ENCODE measurements at regions not wholly inside any gene's neighbourhood (a gene's known extent, or its start where the extent isn't known, plus 50 kb on each side); places are given as distances from the start of the nearest gene placed in this dataset.

DNA sequence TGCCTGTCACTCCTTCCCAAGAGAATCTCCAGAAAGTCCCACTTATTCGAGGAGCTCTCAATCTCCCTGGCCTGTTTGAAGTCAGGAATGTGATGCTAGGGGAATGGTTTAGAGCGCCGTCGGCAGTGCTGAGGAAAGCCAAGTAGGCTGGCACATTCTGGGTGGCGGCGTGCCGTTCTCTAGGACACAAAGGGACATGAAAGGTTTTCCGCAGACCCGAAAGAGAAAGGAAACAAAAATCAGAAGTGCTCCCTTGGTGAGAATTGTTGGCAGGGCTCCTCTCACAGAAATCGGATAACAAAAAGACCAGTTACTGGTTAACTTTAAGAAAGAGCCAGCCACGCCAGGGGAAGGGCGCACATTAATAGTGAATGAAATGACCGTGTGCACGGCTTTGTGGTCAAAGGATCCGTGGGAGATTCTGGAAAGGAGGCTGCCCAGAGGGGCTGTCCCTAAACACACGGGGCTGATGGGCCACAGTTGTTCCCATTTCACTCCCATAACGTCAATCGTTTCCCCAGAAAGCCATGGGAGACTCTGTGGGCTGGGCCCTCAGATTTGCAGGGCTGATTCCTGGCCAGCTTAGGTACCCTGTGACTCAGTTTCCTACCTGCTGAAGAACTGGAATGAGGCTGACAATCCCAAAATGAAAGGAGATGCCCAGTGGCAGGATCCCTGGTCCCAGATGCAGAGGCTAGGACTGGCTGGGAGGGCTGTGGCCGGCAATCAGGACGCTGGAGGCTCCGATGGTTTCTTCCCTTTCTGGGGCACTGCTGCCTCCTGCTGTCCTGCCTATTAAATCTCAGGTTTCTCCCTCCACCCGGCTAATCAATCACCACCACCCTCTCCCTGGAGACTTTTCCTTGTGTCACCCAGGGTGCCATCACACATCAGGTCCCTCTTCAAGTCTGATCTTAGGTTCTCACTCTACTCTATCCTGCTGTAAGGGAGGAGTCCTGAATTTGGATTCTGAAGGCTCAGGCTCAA lies 82.3 kb downstream of the RCN1 start:
- TF ChIP-seq, protein P1, sequence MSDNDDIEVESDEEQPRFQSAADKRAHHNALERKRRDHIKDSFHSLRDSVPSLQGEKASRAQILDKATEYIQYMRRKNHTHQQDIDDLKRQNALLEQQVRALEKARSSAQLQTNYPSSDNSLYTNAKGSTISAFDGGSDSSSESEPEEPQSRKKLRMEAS (IDR thresholded peaks at IDR 0.05), result no peak
- TF ChIP-seq RCOR1 (IDR thresholded peaks at IDR 0.05; ENCODE audit: low read depth, low read length) (no peak), EP300 (IDR thresholded peaks at IDR 0.05) (no peak)

Measured in A549 (cell line).